ENCODE measurements at regions not wholly inside any gene's neighbourhood (a gene's known extent, or its start where the extent isn't known, plus 50 kb on each side); places are given as distances from the start of the nearest gene placed in this dataset.

DNA sequence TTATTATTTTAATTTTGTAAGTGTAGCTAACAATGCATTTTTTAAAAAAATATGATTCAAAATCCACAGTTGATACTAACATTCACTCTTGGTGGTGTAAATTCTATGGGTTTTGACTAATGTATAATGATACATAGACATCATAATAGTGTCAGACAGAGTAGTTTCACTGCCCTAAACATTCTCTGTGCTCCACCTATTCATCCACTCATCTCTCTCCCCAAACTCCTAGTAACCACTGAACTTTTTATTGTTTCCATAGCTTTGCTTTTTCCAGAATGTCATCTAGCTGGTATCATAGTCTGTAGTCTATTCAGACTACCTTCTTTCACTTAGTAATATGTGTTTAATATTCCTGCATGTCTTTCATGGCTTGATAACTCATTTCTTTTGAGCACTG lies 194.0 kb upstream of the NLGN4Y start:
- TF ChIP-seq POLR2A (IDR thresholded peaks at IDR 0.05): no peak
- TF ChIP-seq, protein P1, sequence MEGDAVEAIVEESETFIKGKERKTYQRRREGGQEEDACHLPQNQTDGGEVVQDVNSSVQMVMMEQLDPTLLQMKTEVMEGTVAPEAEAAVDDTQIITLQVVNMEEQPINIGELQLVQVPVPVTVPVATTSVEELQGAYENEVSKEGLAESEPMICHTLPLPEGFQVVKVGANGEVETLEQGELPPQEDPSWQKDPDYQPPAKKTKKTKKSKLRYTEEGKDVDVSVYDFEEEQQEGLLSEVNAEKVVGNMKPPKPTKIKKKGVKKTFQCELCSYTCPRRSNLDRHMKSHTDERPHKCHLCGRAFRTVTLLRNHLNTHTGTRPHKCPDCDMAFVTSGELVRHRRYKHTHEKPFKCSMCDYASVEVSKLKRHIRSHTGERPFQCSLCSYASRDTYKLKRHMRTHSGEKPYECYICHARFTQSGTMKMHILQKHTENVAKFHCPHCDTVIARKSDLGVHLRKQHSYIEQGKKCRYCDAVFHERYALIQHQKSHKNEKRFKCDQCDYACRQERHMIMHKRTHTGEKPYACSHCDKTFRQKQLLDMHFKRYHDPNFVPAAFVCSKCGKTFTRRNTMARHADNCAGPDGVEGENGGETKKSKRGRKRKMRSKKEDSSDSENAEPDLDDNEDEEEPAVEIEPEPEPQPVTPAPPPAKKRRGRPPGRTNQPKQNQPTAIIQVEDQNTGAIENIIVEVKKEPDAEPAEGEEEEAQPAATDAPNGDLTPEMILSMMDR (IDR thresholded peaks at IDR 0.05): no peak

Data from adrenal gland (tissue), 5 donors.